ENCODE measurements at regions not wholly inside any gene's neighbourhood (a gene's known extent, or its start where the extent isn't known, plus 50 kb on each side); places are given as distances from the start of the nearest gene placed in this dataset.

GRCh38 chr11:22458161-22458560 lies 120.0 kb downstream of the SLC17A6 start:
- DNase-seq, result no peak
- no peak overlapping the region for H4K5ac ChIP-seq (ENCODE audit: low read length)
- no peak overlapping the region for H3K4ac ChIP-seq (ENCODE audit: low read depth, low read length)
- H3K79me1 ChIP-seq (ENCODE audit: low read length), result no peaks in the 10 kb centered on the region
- H3K36me3 ChIP-seq (ENCODE audit: control insufficient read depth, insufficient read depth, low read length), result no peaks in the 10 kb centered on the region
- H3K18ac ChIP-seq (ENCODE audit: low read length), result no peak overlapping the region
- H2BK5ac ChIP-seq (ENCODE audit: low read length), result no peak overlapping the region
- H2AK5ac ChIP-seq (ENCODE audit: low read length), result no peak overlapping the region
- H3K27ac ChIP-seq (ENCODE audit: low read depth, low read length), result no peak overlapping the region
- no peak overlapping the region for H3K56ac ChIP-seq (ENCODE audit: low read length)
- no peak overlapping the region for H2BK120ac ChIP-seq (ENCODE audit: low read depth, low read length)
- H4K8ac ChIP-seq (ENCODE audit: low read depth, low read length), result no peak overlapping the region
- no peaks in the 10 kb centered on the region for H3K4me1 ChIP-seq (ENCODE audit: control insufficient read depth, low read depth, low read length)
- no peaks in the 10 kb centered on the region for H3K27me3 ChIP-seq (ENCODE audit: insufficient read depth, low read length, poor library complexity)
- H3K4me3 ChIP-seq (ENCODE audit: low read length), result no peak overlapping the region
- no peaks in the 10 kb centered on the region for H3K79me2 ChIP-seq (ENCODE audit: control insufficient read depth, insufficient read depth, low read length)
- H2BK15ac ChIP-seq (replicated peaks; ENCODE audit: low read depth), result no peak overlapping the region
- no peak overlapping the region for H3K23ac ChIP-seq (ENCODE audit: low read length)
- 100% methylated on average over 2 of the region's 3 CpGs for WGBS (ENCODE audit: extremely low coverage, insufficient coverage, low lambda C conversion rate)
- no peak overlapping the region for H3K4me2 ChIP-seq (ENCODE audit: low read length)
- H3K9ac ChIP-seq (ENCODE audit: low read length), result no peak overlapping the region

GRCh38 chr11:22456993-22457762 lies 119.0 kb downstream of the SLC17A6 start:
- no peak overlapping the region for H3K9ac ChIP-seq (ENCODE audit: low read length)
- no peak overlapping the region for H2BK120ac ChIP-seq (ENCODE audit: low read depth, low read length)
- H3K27me3 ChIP-seq (ENCODE audit: insufficient read depth, low read length, poor library complexity), result no peaks in the 10 kb centered on the region
- WGBS (ENCODE audit: extremely low coverage, insufficient coverage, low lambda C conversion rate), result no CpG with 5 or more reads among the region's 1 CpG
- no peak overlapping the region for H3K4ac ChIP-seq (ENCODE audit: low read depth, low read length)
- no peak overlapping the region for H3K27ac ChIP-seq (ENCODE audit: low read depth, low read length)
- H3K23ac ChIP-seq (ENCODE audit: low read length), result no peak overlapping the region
- no peak overlapping the region for H3K4me2 ChIP-seq (ENCODE audit: low read length)
- no peak overlapping the region for H2BK15ac ChIP-seq (replicated peaks; ENCODE audit: low read depth)
- no peaks in the 10 kb centered on the region for H3K4me1 ChIP-seq (ENCODE audit: control insufficient read depth, low read depth, low read length)
- H3K18ac ChIP-seq (ENCODE audit: low read length), result no peak overlapping the region
- no peak overlapping the region for H2AK5ac ChIP-seq (ENCODE audit: low read length)
- H2BK5ac ChIP-seq (ENCODE audit: low read length), result no peak overlapping the region
- DNase-seq, result peak; percentile 17
- no peaks in the 10 kb centered on the region for H3K36me3 ChIP-seq (ENCODE audit: control insufficient read depth, insufficient read depth, low read length)
- no peaks in the 10 kb centered on the region for H3K79me1 ChIP-seq (ENCODE audit: low read length)
- H3K4me3 ChIP-seq (ENCODE audit: low read length), result no peak overlapping the region
- H4K5ac ChIP-seq (ENCODE audit: low read length), result no peak overlapping the region
- H3K79me2 ChIP-seq (ENCODE audit: control insufficient read depth, insufficient read depth, low read length), result no peaks in the 10 kb centered on the region
- no peak overlapping the region for H3K56ac ChIP-seq (ENCODE audit: low read length)
- no peak overlapping the region for H4K8ac ChIP-seq (ENCODE audit: low read depth, low read length)

GRCh38 chr11:22454461-22455090 lies 116.4 kb downstream of the SLC17A6 start:
- H3K27ac ChIP-seq (ENCODE audit: low read depth, low read length), result no peak overlapping the region
- H3K4me3 ChIP-seq (ENCODE audit: low read length), result no peak overlapping the region
- H3K4me2 ChIP-seq (ENCODE audit: low read length), result no peak overlapping the region
- no peak overlapping the region for H3K56ac ChIP-seq (ENCODE audit: low read length)
- no peak for DNase-seq
- H3K9ac ChIP-seq (ENCODE audit: low read length), result no peak overlapping the region
- no peak overlapping the region for H4K8ac ChIP-seq (ENCODE audit: low read depth, low read length)
- no peak overlapping the region for H4K5ac ChIP-seq (ENCODE audit: low read length)
- H2AK5ac ChIP-seq (ENCODE audit: low read length), result no peak overlapping the region
- no peak overlapping the region for H3K18ac ChIP-seq (ENCODE audit: low read length)
- no peaks in the 10 kb centered on the region for H3K79me2 ChIP-seq (ENCODE audit: control insufficient read depth, insufficient read depth, low read length)
- H3K36me3 ChIP-seq (ENCODE audit: control insufficient read depth, insufficient read depth, low read length), result no peaks in the 10 kb centered on the region
- H3K4me1 ChIP-seq (ENCODE audit: control insufficient read depth, low read depth, low read length), result peaks cover 3% of the 10 kb centered on the region
- no peaks in the 10 kb centered on the region for H3K27me3 ChIP-seq (ENCODE audit: insufficient read depth, low read length, poor library complexity)
- no peak overlapping the region for H2BK120ac ChIP-seq (ENCODE audit: low read depth, low read length)
- no peak overlapping the region for H2BK15ac ChIP-seq (replicated peaks; ENCODE audit: low read depth)
- no peaks in the 10 kb centered on the region for H3K79me1 ChIP-seq (ENCODE audit: low read length)
- WGBS (ENCODE audit: extremely low coverage, insufficient coverage, low lambda C conversion rate), result no CpG with 5 or more reads among the region's 4 CpGs
- H3K23ac ChIP-seq (ENCODE audit: low read length), result no peak overlapping the region
- no peak overlapping the region for H3K4ac ChIP-seq (ENCODE audit: low read depth, low read length)
- no peak overlapping the region for H2BK5ac ChIP-seq (ENCODE audit: low read length)

GRCh38 chr11:22449441-22449840 lies 111.3 kb downstream of the SLC17A6 start:
- H2BK15ac ChIP-seq (replicated peaks; ENCODE audit: low read depth), result no peak overlapping the region
- peaks cover 3% of the 10 kb centered on the region for H3K4me1 ChIP-seq (ENCODE audit: control insufficient read depth, low read depth, low read length)
- no peak overlapping the region for H3K27ac ChIP-seq (ENCODE audit: low read depth, low read length)
- H3K4me3 ChIP-seq (ENCODE audit: low read length), result no peak overlapping the region
- H3K23ac ChIP-seq (ENCODE audit: low read length), result no peak overlapping the region
- no peaks in the 10 kb centered on the region for H3K27me3 ChIP-seq (ENCODE audit: insufficient read depth, low read length, poor library complexity)
- DNase-seq, result peak; percentile 89
- no peak overlapping the region for H3K4ac ChIP-seq (ENCODE audit: low read depth, low read length)
- H3K36me3 ChIP-seq (ENCODE audit: control insufficient read depth, insufficient read depth, low read length), result no peaks in the 10 kb centered on the region
- no peaks in the 10 kb centered on the region for H3K79me2 ChIP-seq (ENCODE audit: control insufficient read depth, insufficient read depth, low read length)
- no peaks in the 10 kb centered on the region for H3K79me1 ChIP-seq (ENCODE audit: low read length)
- no peak overlapping the region for H3K9ac ChIP-seq (ENCODE audit: low read length)
- H3K56ac ChIP-seq (ENCODE audit: low read length), result no peak overlapping the region
- no peak overlapping the region for H4K5ac ChIP-seq (ENCODE audit: low read length)
- no peak overlapping the region for H3K18ac ChIP-seq (ENCODE audit: low read length)
- H2AK5ac ChIP-seq (ENCODE audit: low read length), result no peak overlapping the region
- no peak overlapping the region for H4K8ac ChIP-seq (ENCODE audit: low read depth, low read length)
- no peak overlapping the region for H2BK5ac ChIP-seq (ENCODE audit: low read length)
- no peak overlapping the region for H2BK120ac ChIP-seq (ENCODE audit: low read depth, low read length)
- no peak overlapping the region for H3K4me2 ChIP-seq (ENCODE audit: low read length)

GRCh38 chr11:22444076-22444475 lies 105.9 kb downstream of the SLC17A6 start:
- no peak overlapping the region for H4K8ac ChIP-seq (ENCODE audit: low read depth, low read length)
- H3K18ac ChIP-seq (ENCODE audit: low read length), result no peak overlapping the region
- H3K4me2 ChIP-seq (ENCODE audit: low read length), result no peak overlapping the region
- no peak overlapping the region for H2BK120ac ChIP-seq (ENCODE audit: low read depth, low read length)
- no peak overlapping the region for H2AK5ac ChIP-seq (ENCODE audit: low read length)
- no peak overlapping the region for H3K27ac ChIP-seq (ENCODE audit: low read depth, low read length)
- H4K5ac ChIP-seq (ENCODE audit: low read length), result no peak overlapping the region
- H3K9ac ChIP-seq (ENCODE audit: low read length), result no peak overlapping the region
- no peak for DNase-seq
- no peak overlapping the region for H3K4ac ChIP-seq (ENCODE audit: low read depth, low read length)
- no peak overlapping the region for H2BK5ac ChIP-seq (ENCODE audit: low read length)
- no peaks in the 10 kb centered on the region for H3K79me1 ChIP-seq (ENCODE audit: low read length)
- no peak overlapping the region for H3K4me3 ChIP-seq (ENCODE audit: low read length)
- H3K79me2 ChIP-seq (ENCODE audit: control insufficient read depth, insufficient read depth, low read length), result no peaks in the 10 kb centered on the region
- H3K4me1 ChIP-seq (ENCODE audit: control insufficient read depth, low read depth, low read length), result no peaks in the 10 kb centered on the region
- H3K27me3 ChIP-seq (ENCODE audit: insufficient read depth, low read length, poor library complexity), result no peaks in the 10 kb centered on the region
- H3K23ac ChIP-seq (ENCODE audit: low read length), result no peak overlapping the region
- no CpG with 5 or more reads among the region's 2 CpGs for WGBS (ENCODE audit: extremely low coverage, insufficient coverage, low lambda C conversion rate)
- no peaks in the 10 kb centered on the region for H3K36me3 ChIP-seq (ENCODE audit: control insufficient read depth, insufficient read depth, low read length)
- H2BK15ac ChIP-seq (replicated peaks; ENCODE audit: low read depth), result no peak overlapping the region
- no peak overlapping the region for H3K56ac ChIP-seq (ENCODE audit: low read length)

- H3K23ac ChIP-seq (ENCODE audit: low read length), result no peak overlapping the region
- no peak overlapping the region for H3K4me3 ChIP-seq (ENCODE audit: low read length)
- H2BK5ac ChIP-seq (ENCODE audit: low read length), result no peak overlapping the region
- no peaks in the 10 kb centered on the region for H3K27me3 ChIP-seq (ENCODE audit: insufficient read depth, low read length, poor library complexity)
- H3K4me1 ChIP-seq (ENCODE audit: control insufficient read depth, low read depth, low read length), result no peaks in the 10 kb centered on the region
- H4K8ac ChIP-seq (ENCODE audit: low read depth, low read length), result no peak overlapping the region
- H3K36me3 ChIP-seq (ENCODE audit: control insufficient read depth, insufficient read depth, low read length), result no peaks in the 10 kb centered on the region
- H3K79me1 ChIP-seq (ENCODE audit: low read length), result no peaks in the 10 kb centered on the region
- H2AK5ac ChIP-seq (ENCODE audit: low read length), result no peak overlapping the region
- no peak overlapping the region for H3K4ac ChIP-seq (ENCODE audit: low read depth, low read length)
- no peak overlapping the region for H3K18ac ChIP-seq (ENCODE audit: low read length)
- no peak overlapping the region for H2BK15ac ChIP-seq (replicated peaks; ENCODE audit: low read depth)
- no peak for DNase-seq
- no peak overlapping the region for H3K4me2 ChIP-seq (ENCODE audit: low read length)
- H3K27ac ChIP-seq (ENCODE audit: low read depth, low read length), result no peak overlapping the region
- no peak overlapping the region for H2BK120ac ChIP-seq (ENCODE audit: low read depth, low read length)
- no CpG with 5 or more reads among the region's 1 CpG for WGBS (ENCODE audit: extremely low coverage, insufficient coverage, low lambda C conversion rate)
- H3K56ac ChIP-seq (ENCODE audit: low read length), result no peak overlapping the region
- H4K5ac ChIP-seq (ENCODE audit: low read length), result no peak overlapping the region
- H3K79me2 ChIP-seq (ENCODE audit: control insufficient read depth, insufficient read depth, low read length), result no peaks in the 10 kb centered on the region
- H3K9ac ChIP-seq (ENCODE audit: low read length), result no peak overlapping the region
Observed at GRCh38 chr11:22441831-22442230, 103.7 kb downstream of the SLC17A6 start.
